Endothelial cell of umbilical vein (primary cell): ENCODE measurements at regions not wholly inside any gene's neighbourhood (a gene's known extent, or its start where the extent isn't known, plus 50 kb on each side); places are given as distances from the start of the nearest gene placed in this dataset.
A peak's percentile ranks its signal among the peaks of the same experiment; 100 is the strongest.

Experiments
- BruUV-seq: library from RNA; stranded (reverse); fragments of 400-500 nt; replicated peaks from 2 replicates; lab custom pipeline; 2021; lab: Mats Ljungman, UMichigan
- CTCF ChIA-PET: fragments of 300-600, 350-600 bp; sonication (Branson Sonifier 250); formaldehyde crosslinking; loops from one replicate; lab custom pipeline; 2021; ENCODE audit warnings: antibody characterized with exemption, inconsistent platforms; lab: Charles Lee
- POLR2A ChIA-PET: fragments of 300-600, 350-600 bp; sonication (Branson Sonifier 250); formaldehyde crosslinking; loops from one replicate; lab custom pipeline; 2021; ENCODE audit warnings: antibody characterized with exemption, inconsistent platforms; lab: Charles Lee
- DNase-seq: peaks from one replicate; pipeline ENCODE4 v3.0.0-alpha.2; 2011; ENCODE audit warnings: low read depth, low spot score
- FAIRE-seq: peaks from 2 replicates; lab custom pipeline; 2011; peaks lifted over from hg19 to GRCh38; lab: Jason Lieb, UNC
- H2AFZ ChIP-seq: 2 replicates; pipeline ENCODE4 v1.6.0; 2012; ENCODE audit warnings: low read depth, low read length, control low read depth, inconsistent platforms
- H3K27ac ChIP-seq: 2 replicates; pipeline ENCODE4 v1.5.1; 2011; ENCODE audit warnings: low read depth, mild to moderate bottlenecking, control low read depth, low read length, moderate library complexity; ENCODE audit not compliant: insufficient read depth
- H3K27me3 ChIP-seq, 2 experiments: 2 replicates each; pipeline versions ENCODE4 v1.6.0 to v1.6.1; 2011; ENCODE audit warnings: low read length in 2 of 2, mixed read lengths in 1 of 2; ENCODE audit not compliant: control insufficient read depth in 2 of 2, insufficient read depth in 2 of 2
- H3K36me3 ChIP-seq, 2 experiments: 2 replicates in 1 of 2; 3 replicates in 1 of 2; pipeline ENCODE4 v1.5.1; 2011; ENCODE audit warnings: low read length in 2 of 2, mild to moderate bottlenecking in 1 of 2, moderate library complexity in 1 of 2; ENCODE audit not compliant: control insufficient read depth in 2 of 2, insufficient read depth in 2 of 2; ENCODE audit errors: extremely low read depth in 1 of 2
- H3K4me1 ChIP-seq: 3 replicates; pipeline ENCODE4 v1.5.1; 2011; ENCODE audit warnings: mild to moderate bottlenecking, low read length; ENCODE audit not compliant: control insufficient read depth, insufficient read depth; ENCODE audit errors: extremely low read depth
- H3K4me2 ChIP-seq: 2 replicates; pipeline ENCODE4 v1.6.1; 2011; ENCODE audit warnings: low read length, control low read depth, mixed read lengths; ENCODE audit not compliant: insufficient read depth
- H3K4me3 ChIP-seq, 3 experiments: fragments of 200-600 bp in 1 of 3; sonication (generic), shearing (Covaris generic) in 1 of 3; replicated peaks in 1 of 3; 2 replicates each; pipeline ENCODE4 v1.5.1; 2011 to 2016; ENCODE audit warnings: control low read depth in 3 of 3, low read length in 3 of 3, mild to moderate bottlenecking in 2 of 3, inconsistent platforms in 1 of 3, low read depth in 1 of 3, moderate library complexity in 1 of 3; ENCODE audit not compliant: insufficient read depth in 1 of 3
- H3K79me2 ChIP-seq: 2 replicates; pipeline ENCODE4 v1.6.0; 2012; ENCODE audit warnings: low read length, inconsistent platforms; ENCODE audit not compliant: control insufficient read depth, insufficient read depth
- H3K9ac ChIP-seq: replicated peaks from 2 replicates; pipeline ENCODE3; 2011; ENCODE audit warnings: low read length, control low read depth; ENCODE audit not compliant: insufficient read depth; ENCODE audit errors: extremely low read depth
- H3K9me1 ChIP-seq: replicated peaks from 3 replicates; pipeline ENCODE4 v1.6.0; 2011; ENCODE audit warnings: mild to moderate bottlenecking, low read length; ENCODE audit not compliant: control insufficient read depth, insufficient read depth; ENCODE audit errors: extremely low read depth
- H3K9me3 ChIP-seq: replicated peaks from 2 replicates; pipeline ENCODE4 v1.5.1; 2012; ENCODE audit warnings: low read length, inconsistent platforms; ENCODE audit not compliant: control insufficient read depth, insufficient read depth
- H4K20me1 ChIP-seq: replicated peaks from 2 replicates; pipeline ENCODE3; 2011; ENCODE audit warnings: mild to moderate bottlenecking, low read length; ENCODE audit not compliant: control insufficient read depth, insufficient read depth; ENCODE audit errors: extremely low read depth
- EZH2 ChIP-seq: IDR thresholded peaks from 2 replicates; pipeline ENCODE4 v1.6.1; 2012; ENCODE audit warnings: borderline replicate concordance, low read depth, mild to moderate bottlenecking, moderate library complexity, low read length, inconsistent platforms; ENCODE audit not compliant: severe bottlenecking
- FOS ChIP-seq: IDR thresholded peaks from 2 replicates; pipeline ENCODE4 v1.6.1; 2011; ENCODE audit warnings: mild to moderate bottlenecking, low read length, moderate library complexity, borderline replicate concordance; ENCODE audit not compliant: insufficient read depth
- GATA2 ChIP-seq: IDR thresholded peaks from 2 replicates; pipeline ENCODE4 v1.7.0; 2011; ENCODE audit warnings: low read depth, mild to moderate bottlenecking, moderate library complexity, mixed read lengths, low read length; ENCODE audit not compliant: insufficient read length, insufficient read depth
- JUN ChIP-seq: IDR thresholded peaks from 2 replicates; pipeline ENCODE4 v1.6.1; 2011; ENCODE audit warnings: borderline replicate concordance, low read depth; ENCODE audit not compliant: insufficient read length, insufficient read depth
- MYC ChIP-seq: IDR thresholded peaks from one replicate; pipeline ENCODE4 v1.6.1; 2011; ENCODE audit warnings: mild to moderate bottlenecking, low read depth, low read length
- POLR2A ChIP-seq: IDR thresholded peaks from 2 replicates; pipeline ENCODE4 v1.6.1; 2012; ENCODE audit warnings: low read depth, mild to moderate bottlenecking, control low read depth, low read length
- POLR2AphosphoS5 ChIP-seq: IDR thresholded peaks from 2 replicates; pipeline ENCODE4 v1.6.1; 2012; ENCODE audit warnings: low read depth, mild to moderate bottlenecking, control low read depth, low read length, moderate library complexity; ENCODE audit not compliant: insufficient read depth
- dilution Hi-C: fragments of 300-500 bp; cut with MboI; formaldehyde crosslinking; loops from one replicate; pipeline ENCODE4 v1.15.0; 2019; ENCODE audit warnings: low sequenced_read_pairs; ENCODE audit not compliant: extremely low pct_ligation_motif_present
- intact Hi-C: fragments of 100-400 bp; cut with micrococcal nuclease; formaldehyde crosslinking; loops from one replicate; pipeline ENCODE4 v1.10.0; 2022
- TF ChIP-seq, protein P1 (sequence below), 2 donors: IDR thresholded peaks; 1 replicate in 1 of 2; 2 replicates in 1 of 2; pipeline ENCODE4 v1.5.1; 2011; ENCODE audit warnings: low read length in 2 of 2, mild to moderate bottlenecking in 2 of 2, moderate library complexity in 2 of 2, control low read depth in 1 of 2, inconsistent platforms in 1 of 2, low read depth in 1 of 2; ENCODE audit not compliant: insufficient read depth in 1 of 2; ENCODE audit errors: extremely low read depth in 1 of 2
- TF ChIP-seq, protein P2 (sequence below): IDR thresholded peaks from 2 replicates; pipeline ENCODE4 v1.6.1; 2011; ENCODE audit not compliant: insufficient read depth, insufficient read length

DNA sequence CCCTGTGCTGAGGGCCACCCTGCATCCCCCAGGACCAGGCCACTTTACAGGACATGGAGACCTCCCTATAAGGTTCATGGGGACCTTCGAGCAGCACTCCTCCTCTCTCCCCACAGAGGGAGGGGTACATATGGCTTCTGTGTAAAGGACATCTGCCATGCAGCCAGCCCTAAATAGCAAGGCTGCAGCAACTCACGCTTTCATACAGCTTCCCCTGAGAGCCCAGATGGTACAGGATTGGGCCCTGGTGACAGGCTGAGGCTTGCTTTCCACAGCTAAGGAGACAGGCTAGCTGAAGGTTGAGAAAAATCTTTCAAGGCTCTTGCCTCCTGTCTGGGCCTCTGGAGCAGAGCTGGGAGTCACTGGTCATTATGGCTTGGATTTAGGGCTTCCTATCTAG is 147.0 kb upstream of the ZNF366 start:
- intact Hi-C loops, result no loop called here
- Histone ChIP-seq H4K20me1 (no peaks in the 10 kb centered on the region), H2AFZ (no peak overlapping the region), H3K9me3 (no peaks in the 10 kb centered on the region), H3K27ac (no peak overlapping the region), H3K4me1 (no peaks in the 10 kb centered on the region), H3K4me3 (no peak overlapping the region), H3K27me3 (peaks cover 0 to 3% of the 10 kb centered on the region in 2 experiments), H3K9ac (no peak overlapping the region), H3K4me2 (no peak overlapping the region), H3K36me3 (no peaks in the 10 kb centered on the region), H3K9me1 (no peaks in the 10 kb centered on the region), H3K79me2 (no peaks in the 10 kb centered on the region)
- ChIA-PET CTCF (no interaction called here), POLR2A (no interaction called here)
- dilution Hi-C loops, result no loop called here
- peak; percentile 43 for FAIRE-seq
- no peak for DNase-seq
- TF ChIP-seq MYC (no peak), GATA2 (no peak), JUN (no peak), EZH2 (no peak), POLR2A (no peak), FOS (no peak), POLR2AphosphoS5 (no peak)
- TF ChIP-seq, protein P1, sequence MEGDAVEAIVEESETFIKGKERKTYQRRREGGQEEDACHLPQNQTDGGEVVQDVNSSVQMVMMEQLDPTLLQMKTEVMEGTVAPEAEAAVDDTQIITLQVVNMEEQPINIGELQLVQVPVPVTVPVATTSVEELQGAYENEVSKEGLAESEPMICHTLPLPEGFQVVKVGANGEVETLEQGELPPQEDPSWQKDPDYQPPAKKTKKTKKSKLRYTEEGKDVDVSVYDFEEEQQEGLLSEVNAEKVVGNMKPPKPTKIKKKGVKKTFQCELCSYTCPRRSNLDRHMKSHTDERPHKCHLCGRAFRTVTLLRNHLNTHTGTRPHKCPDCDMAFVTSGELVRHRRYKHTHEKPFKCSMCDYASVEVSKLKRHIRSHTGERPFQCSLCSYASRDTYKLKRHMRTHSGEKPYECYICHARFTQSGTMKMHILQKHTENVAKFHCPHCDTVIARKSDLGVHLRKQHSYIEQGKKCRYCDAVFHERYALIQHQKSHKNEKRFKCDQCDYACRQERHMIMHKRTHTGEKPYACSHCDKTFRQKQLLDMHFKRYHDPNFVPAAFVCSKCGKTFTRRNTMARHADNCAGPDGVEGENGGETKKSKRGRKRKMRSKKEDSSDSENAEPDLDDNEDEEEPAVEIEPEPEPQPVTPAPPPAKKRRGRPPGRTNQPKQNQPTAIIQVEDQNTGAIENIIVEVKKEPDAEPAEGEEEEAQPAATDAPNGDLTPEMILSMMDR (IDR thresholded peaks at IDR 0.05; ENCODE audit: extremely low read depth in 1 of 2, insufficient read depth in 1 of 2, low read depth in 1 of 2, low read length in 2 of 2), result no peak
- TF ChIP-seq, protein P2, sequence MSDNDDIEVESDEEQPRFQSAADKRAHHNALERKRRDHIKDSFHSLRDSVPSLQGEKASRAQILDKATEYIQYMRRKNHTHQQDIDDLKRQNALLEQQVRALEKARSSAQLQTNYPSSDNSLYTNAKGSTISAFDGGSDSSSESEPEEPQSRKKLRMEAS, result no peak
- BruUV-seq, result no TSS peak
